ENCODE measurements at regions not wholly inside any gene's neighbourhood (a gene's known extent, or its start where the extent isn't known, plus 50 kb on each side); places are given as distances from the start of the nearest gene placed in this dataset.

- Histone ChIP-seq H3K27ac (no peak overlapping the region), H3K36me3 (no peaks in the 10 kb centered on the region), H3K4me3 (no peak overlapping the region), H3K27me3 (no peaks in the 10 kb centered on the region), H3K4me1 (no peaks in the 10 kb centered on the region), H3K9me3 (no peaks in the 10 kb centered on the region)
- TF ChIP-seq CTCF (IDR thresholded peaks at IDR 0.05), result no peak
- DNase-seq, result no peak
- intact Hi-C loops (cut with DNase I; ENCODE audit: low total_unique reads), result no loop called here
These were observed 897.2 kb upstream of the ARPP21 start for GRCh38 chr3:34742151-34742550.

- H3K27ac ChIP-seq, result no peak overlapping the region
- peaks cover 0 to 4% (median 0%) of the 10 kb centered on the region in 3 donors for H3K9me3 ChIP-seq
- intact Hi-C loops (cut with DNase I; ENCODE audit: low total_unique reads), result no loop called here
- no peak for DNase-seq
- no peaks in the 10 kb centered on the region for H3K4me1 ChIP-seq
- H3K36me3 ChIP-seq, result no peaks in the 10 kb centered on the region
- no peak for TF ChIP-seq CTCF (IDR thresholded peaks at IDR 0.05)
- H3K4me3 ChIP-seq, result no peak overlapping the region
- H3K27me3 ChIP-seq, result no peaks in the 10 kb centered on the region
These were observed 880.6 kb upstream of the ARPP21 start for GRCh38 chr3:34758630-34759261.

GRCh38 chr3:34777386-34777785 is 861.9 kb upstream of the ARPP21 start:
- no peak overlapping the region for H3K4me3 ChIP-seq
- intact Hi-C loops (cut with DNase I; ENCODE audit: low total_unique reads), result no loop called here
- peaks cover 0 to 3% (median 0%) of the 10 kb centered on the region in 3 donors for H3K9me3 ChIP-seq
- peaks cover 0 to 37% (median 0%) of the 10 kb centered on the region in 4 donors for H3K4me1 ChIP-seq
- no peaks in the 10 kb centered on the region for H3K36me3 ChIP-seq
- H3K27me3 ChIP-seq, result no peaks in the 10 kb centered on the region
- H3K27ac ChIP-seq, result no peak overlapping the region
- TF ChIP-seq CTCF (IDR thresholded peaks at IDR 0.05), result no peak
- no peak for DNase-seq

- intact Hi-C loops (cut with DNase I; ENCODE audit: low total_unique reads), result no loop called here
These were observed 860.2 kb upstream of the ARPP21 start for GRCh38 chr3:34779092-34779491.

GRCh38 chr3:34780294-34780693 is 859.0 kb upstream of the ARPP21 start:
- TF ChIP-seq CTCF (IDR thresholded peaks at IDR 0.05), result no peak
- Histone ChIP-seq H3K9me3 (no peaks in the 10 kb centered on the region), H3K4me3 (no peak overlapping the region), H3K4me1 (peaks cover 0 to 59% (median 8%) of the 10 kb centered on the region in 4 donors), H3K36me3 (no peaks in the 10 kb centered on the region), H3K27me3 (no peaks in the 10 kb centered on the region), H3K27ac (no peak overlapping the region)
- intact Hi-C loops (cut with DNase I; ENCODE audit: low total_unique reads), result no loop called here
- no peak for DNase-seq

More at GRCh38 chr3:34779092-34779491, 860.2 kb upstream of the ARPP21 start:
- Histone ChIP-seq H3K36me3 (no peaks in the 10 kb centered on the region), H3K4me3 (no peak overlapping the region), H3K4me1 (peaks cover 0 to 52% (median 7%) of the 10 kb centered on the region in 4 donors), H3K27ac (no peak overlapping the region), H3K27me3 (no peaks in the 10 kb centered on the region), H3K9me3 (no peaks in the 10 kb centered on the region)
- TF ChIP-seq CTCF (IDR thresholded peaks at IDR 0.05), result no peak
- no peak for DNase-seq
